ENCODE measurements at regions not wholly inside any gene's neighbourhood (a gene's known extent, or its start where the extent isn't known, plus 50 kb on each side); places are given as distances from the start of the nearest gene placed in this dataset.

GRCh38 chr6:140047321-140047720 lies 672.9 kb upstream of the CITED2 start:
- TF ChIP-seq, protein P1, sequence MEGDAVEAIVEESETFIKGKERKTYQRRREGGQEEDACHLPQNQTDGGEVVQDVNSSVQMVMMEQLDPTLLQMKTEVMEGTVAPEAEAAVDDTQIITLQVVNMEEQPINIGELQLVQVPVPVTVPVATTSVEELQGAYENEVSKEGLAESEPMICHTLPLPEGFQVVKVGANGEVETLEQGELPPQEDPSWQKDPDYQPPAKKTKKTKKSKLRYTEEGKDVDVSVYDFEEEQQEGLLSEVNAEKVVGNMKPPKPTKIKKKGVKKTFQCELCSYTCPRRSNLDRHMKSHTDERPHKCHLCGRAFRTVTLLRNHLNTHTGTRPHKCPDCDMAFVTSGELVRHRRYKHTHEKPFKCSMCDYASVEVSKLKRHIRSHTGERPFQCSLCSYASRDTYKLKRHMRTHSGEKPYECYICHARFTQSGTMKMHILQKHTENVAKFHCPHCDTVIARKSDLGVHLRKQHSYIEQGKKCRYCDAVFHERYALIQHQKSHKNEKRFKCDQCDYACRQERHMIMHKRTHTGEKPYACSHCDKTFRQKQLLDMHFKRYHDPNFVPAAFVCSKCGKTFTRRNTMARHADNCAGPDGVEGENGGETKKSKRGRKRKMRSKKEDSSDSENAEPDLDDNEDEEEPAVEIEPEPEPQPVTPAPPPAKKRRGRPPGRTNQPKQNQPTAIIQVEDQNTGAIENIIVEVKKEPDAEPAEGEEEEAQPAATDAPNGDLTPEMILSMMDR (IDR thresholded peaks at IDR 0.05), result no peak
- no peak for TF ChIP-seq POLR2A (IDR thresholded peaks at IDR 0.05)
